EH (cell line): ENCODE measurements at regions not wholly inside any gene's neighbourhood (a gene's known extent, or its start where the extent isn't known, plus 50 kb on each side); places are given as distances from the start of the nearest gene placed in this dataset.
"Not testable (repeated sequence)": the region's sequence is repeated elsewhere in the genome, so short reads cannot be mapped to it uniquely, and the experiment has no call there.

ENCODE experiments used
- DNase-seq: peaks from one replicate; pipeline ENCODE4 v3.0.0-alpha.2; 2015; ENCODE audit warnings: low read depth

DNA sequence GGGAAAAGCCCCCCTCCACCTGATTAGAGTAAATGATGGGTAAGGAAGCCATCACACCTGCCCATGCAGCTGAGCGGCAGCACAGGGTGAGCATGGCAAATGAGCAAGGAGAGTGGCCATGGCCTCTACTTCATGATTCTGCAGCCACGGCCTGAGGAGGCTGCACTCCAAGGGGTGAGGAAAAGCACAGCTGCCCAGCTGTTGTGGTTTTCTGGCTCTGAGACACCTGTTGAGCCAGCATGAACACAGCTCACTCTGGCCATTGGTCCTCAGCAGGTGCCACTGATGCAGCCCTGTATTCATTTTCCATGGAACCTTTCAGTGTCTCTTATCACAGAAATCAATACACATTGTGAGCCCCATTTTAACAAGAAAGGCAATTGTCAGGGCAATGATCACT lies 707.2 kb downstream of the AACS start:
- no peak for DNase-seq

DNA sequence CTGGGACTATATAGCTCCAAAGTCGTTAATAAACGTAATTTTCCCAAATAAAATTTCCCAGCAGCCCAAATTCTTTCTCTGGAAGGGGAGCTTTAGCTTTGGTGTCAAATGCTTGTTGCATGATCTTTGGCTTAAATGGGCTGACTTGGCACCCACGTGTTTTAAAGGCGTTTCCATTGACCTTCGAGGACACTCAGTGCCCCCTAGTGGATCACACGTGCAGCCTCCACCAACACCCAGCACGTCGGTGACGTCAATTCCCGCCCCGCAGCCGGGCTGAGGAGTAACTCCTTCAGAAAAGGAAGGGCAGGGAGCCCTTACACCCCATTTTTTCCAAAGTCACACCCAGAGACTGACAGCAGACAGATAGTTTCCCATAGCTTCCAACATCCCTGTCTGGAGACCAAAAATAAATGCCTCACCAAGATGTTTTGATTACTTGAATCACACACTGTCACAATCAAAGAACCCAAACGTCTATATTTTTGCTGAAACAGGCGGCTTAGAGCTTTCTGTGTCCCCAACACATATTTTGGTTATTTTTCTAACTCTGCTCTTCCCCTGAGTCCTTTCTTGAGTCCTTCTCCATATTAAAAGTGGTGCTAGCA lies 707.9 kb downstream of the AACS start:
- DNase-seq, result no peak

DNA sequence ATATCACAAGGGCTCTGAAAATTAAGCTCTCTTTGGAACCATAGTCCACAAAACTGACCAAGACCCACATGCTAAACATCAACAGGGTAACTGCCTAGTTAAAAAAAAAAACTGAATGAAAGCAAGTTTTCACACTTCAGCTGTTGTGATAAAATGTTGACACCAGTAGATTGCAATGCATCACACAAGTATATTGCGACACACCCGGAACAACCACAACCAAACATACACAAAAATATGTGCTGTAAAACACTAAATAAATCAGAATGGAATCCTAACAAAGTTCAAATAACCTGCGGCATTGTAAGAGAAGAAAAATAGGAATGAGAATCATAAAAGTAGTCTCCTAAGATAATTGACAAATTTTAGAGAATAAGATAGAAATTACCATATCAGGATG lies 710.3 kb downstream of the AACS start:
- DNase-seq, result no peak

DNA sequence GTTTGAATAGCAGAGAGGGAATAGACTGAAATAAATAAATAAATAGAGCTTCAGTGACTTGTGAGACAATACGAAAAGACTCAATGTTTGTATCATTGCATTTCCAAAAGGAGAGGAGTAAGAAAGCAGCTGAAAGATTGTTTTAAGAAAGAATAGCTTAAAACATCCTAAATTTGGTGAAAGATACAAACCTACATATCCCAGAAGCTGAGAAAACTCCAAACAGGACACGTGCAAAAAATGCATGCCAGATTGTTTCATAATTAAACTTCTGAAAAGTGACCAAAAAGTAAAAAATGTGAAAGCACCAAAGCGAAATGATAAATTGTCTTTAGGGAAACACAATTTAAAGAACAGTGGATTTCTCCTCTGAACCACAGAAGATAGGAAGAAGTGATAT lies 711.0 kb downstream of the AACS start:
- DNase-seq, result no peak

DNA sequence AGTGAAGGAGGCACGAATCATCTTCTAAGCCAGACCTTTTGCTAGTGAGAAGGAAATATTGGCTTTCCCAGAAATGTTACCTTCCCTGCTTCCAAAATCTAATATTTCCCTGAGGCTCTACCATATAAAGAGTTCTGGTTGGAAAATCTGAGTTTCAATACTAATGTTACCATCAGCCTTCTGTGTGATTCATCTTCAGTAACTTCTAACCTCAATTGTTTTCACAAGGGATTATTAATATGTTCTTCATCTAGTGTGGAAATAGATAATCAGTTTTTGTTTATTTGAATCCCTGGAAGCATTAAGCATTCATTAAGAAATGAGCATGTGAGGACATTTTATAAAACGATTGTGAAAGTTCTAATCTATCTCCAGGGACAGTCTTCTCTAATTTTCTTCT lies 720.9 kb downstream of the AACS start:
- DNase-seq, result no peak

DNA sequence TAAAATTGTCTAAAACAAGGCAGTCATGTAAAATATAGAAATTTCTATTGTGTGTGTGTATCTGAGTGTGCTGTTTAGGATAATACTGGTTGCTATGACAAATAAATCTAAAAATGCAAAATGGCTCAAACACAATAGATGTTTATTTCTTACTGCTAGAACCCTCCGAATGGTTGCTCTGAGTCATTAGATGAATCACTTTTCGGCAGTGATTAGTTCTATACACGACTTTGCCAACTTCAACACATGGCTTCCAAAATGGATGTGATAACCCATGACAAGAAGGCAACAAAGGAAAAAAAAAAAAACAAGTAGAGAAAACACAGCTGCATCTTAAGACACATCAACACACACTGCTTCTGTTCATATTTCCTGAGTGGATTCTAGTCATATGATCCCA lies 729.2 kb downstream of the AACS start:
- no peak for DNase-seq

DNA sequence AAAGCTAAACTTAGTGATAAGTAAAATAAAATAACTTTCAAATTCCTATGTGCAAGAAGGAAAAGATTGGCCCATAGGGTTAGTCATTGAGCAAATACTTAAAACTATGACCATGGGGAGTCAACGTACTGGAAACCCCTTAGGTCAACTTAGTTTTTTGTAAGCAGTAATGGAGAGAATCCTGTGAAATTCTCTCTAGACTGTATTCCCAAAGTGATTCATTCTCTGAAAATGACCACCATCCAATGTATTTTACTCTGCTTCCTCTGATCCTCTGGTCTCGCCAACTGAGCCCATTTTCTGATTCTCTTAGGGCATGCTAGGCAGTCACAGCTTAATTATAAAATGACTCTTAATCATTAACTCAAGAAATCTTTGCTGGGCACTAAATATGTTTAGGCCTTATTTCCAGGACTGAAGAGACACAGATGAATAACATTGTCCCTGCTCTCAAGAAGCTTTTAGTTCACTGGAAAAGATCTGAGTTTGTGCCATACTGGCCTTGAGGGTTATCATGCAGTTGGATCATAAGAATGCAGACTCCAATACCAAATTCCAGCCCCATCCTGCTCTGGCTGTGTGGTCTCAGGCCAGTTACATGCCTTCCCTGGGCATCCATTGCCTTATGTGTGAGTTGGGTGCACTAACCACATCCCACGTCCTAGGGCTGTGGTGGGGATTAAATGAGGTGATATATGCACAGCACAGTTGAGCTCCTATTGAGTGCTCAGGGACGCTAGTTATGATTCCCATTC lies 732.4 kb downstream of the AACS start:
- no peak for DNase-seq

GRCh38 chr12:125804660-125805059 lies 739.4 kb downstream of the AACS start:
- DNase-seq, result no peak

DNA sequence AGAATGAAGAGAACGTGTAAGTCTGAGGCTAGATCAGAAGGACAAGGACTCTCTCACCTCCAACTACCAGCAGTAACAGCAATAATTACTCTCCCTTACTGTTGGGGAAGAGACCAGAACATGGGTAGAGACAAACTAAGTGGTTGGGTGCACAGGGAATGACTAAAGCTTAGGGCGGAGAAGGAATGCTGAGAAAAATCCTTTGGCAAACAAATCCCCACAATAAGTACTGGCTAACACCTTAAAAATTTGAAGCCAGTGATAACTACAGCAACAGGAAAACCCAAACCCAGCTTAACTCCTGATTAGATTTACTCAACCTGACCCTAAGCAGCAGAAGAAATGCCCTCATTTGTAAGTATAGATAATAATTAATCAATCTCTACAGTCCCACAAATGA lies 759.0 kb downstream of the AACS start:
- no peak for DNase-seq

GRCh38 chr12:125835852-125836251 lies 770.6 kb downstream of the AACS start:
- DNase-seq, result no peak

GRCh38 chr12:125836647-125837046 lies 771.4 kb downstream of the AACS start:
- no peak for DNase-seq

DNA sequence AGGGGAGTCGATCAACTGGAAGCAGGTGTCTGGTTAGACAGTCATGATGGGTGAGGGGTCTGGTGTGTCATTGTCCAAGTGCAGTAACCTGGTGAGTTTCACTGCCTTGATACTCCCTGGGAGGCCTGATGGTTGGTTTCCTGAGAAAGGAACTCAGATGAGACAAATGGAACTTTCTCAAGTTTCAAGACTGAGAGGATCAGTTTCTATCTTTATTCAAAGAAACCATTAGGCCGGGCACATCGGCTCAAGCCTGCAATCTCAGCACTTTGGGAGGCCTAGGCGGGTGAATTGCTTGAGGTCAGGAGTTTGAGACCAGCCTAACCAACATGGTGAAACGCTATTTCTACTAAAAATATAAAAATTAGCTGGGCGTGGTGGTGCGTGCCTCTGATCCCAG lies 776.1 kb downstream of the AACS start:
- DNase-seq, result no peak

- no peak for DNase-seq
These were observed 786.9 kb downstream of the AACS start for GRCh38 chr12:125852116-125852515.

GRCh38 chr12:125852679-125853078 lies 787.4 kb downstream of the AACS start:
- DNase-seq, result no peak

GRCh38 chr12:125853670-125854069 lies 788.4 kb downstream of the AACS start:
- DNase-seq, result no peak

GRCh38 chr12:125856366-125856765 lies 791.1 kb downstream of the AACS start:
- DNase-seq, result no peak

DNA sequence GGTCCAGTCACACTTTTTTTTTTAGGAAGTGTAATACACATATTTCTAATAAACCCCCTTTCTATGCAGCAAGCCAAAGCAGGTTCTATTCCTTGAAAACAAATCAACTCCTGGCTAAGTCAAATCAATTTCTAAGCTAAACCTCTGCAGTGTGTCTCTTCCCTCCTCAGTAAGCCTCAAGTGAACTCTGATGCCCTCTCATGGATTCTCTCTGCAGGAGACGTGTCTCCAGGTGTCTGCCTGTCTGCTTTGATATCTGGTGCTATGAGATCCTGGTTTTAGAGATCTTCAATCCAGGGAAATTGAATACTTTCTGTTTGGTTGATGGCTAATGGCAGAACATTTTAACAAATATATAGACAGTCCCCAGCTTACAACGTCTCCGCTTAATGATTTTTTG lies 791.7 kb downstream of the AACS start:
- DNase-seq, result no peak

DNA sequence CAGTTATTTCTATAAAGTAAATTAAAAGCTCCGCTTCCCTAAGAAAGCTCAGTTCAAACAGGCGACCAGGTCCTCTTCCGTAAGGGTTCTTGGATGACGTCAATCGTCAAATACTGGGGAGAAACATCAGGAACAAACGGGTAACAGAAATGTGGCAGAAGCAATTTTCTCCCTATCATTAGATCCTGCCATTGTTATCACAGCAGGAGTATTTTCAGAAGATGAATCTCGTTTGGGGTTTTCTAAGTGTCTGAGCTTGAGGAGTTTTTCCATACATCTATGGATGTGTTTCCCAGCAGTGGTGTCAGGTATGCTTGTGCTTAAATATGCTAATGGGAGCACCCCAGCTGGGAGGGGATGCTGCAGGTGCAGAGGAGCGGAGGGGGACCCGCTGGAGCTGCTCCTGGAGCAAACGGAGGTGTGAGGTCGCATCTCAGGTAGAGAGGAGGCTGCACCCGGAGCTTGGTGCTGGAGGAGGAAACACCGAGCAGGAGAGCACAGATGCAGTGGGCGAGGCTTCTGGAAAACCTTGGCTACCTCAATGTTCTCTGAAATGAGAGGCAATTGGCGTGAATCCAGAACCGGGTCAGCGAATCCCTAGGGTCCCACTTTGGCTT lies 795.5 kb downstream of the AACS start:
- no peak for DNase-seq

GRCh38 chr12:125861299-125862281 lies 796.4 kb downstream of the AACS start:
- no peak for DNase-seq

DNA sequence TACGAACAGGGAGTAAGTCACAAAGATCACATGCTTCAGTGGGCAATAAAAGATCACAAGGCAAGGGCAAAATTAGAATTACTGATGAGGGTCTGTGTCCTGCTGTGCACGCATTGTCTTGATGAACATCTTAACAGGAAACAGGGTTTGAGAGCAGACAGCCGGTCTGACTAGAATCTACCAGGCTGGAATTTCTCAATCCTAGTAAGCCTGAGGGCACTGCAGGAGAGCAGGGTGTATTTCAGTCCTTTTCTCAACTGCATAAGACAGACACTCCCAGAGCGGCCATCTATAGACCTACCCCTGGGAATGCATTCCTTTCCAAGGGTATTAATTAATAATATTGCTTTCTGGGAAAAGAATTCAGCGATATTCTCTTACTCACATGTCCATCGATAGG lies 800.0 kb downstream of the AACS start:
- DNase-seq, result not testable (repeated sequence)

GRCh38 chr12:125871811-125872594 lies 806.8 kb downstream of the AACS start:
- DNase-seq, result no peak

DNA sequence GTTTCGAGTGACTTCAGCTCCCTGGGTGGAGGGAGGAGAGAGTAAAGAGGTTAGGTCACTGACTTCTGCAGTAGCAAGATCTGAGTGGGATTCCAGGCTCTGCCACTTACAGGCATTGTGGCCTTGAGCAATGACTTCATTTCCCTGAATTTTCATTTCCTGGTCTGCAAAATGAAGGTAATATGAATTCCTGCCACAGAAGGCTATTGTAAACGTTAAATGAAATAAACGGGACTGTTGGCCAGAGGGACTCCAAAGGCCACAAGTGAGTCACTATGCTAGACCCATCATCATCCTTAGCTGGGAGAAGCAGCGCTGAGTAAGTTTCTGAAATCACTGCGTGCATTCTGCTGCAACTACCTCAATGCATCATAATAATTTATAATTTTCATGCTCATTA lies 807.8 kb downstream of the AACS start:
- no peak for DNase-seq
